HG02623 (cell line): ENCODE measurements at regions not wholly inside any gene's neighbourhood (a gene's known extent, or its start where the extent isn't known, plus 50 kb on each side); places are given as distances from the start of the nearest gene placed in this dataset.
"Not testable (repeated sequence)": the region's sequence is repeated elsewhere in the genome, so short reads cannot be mapped to it uniquely, and the experiment has no call there.

Experiments used
- ATAC-seq: cut with Tn5 transposase; IDR thresholded peaks from one replicate; pipeline ENCODE4 v1.9.1; 2021; ENCODE audit warnings: moderate library complexity; ENCODE audit not compliant: unreplicated experiment

DNA sequence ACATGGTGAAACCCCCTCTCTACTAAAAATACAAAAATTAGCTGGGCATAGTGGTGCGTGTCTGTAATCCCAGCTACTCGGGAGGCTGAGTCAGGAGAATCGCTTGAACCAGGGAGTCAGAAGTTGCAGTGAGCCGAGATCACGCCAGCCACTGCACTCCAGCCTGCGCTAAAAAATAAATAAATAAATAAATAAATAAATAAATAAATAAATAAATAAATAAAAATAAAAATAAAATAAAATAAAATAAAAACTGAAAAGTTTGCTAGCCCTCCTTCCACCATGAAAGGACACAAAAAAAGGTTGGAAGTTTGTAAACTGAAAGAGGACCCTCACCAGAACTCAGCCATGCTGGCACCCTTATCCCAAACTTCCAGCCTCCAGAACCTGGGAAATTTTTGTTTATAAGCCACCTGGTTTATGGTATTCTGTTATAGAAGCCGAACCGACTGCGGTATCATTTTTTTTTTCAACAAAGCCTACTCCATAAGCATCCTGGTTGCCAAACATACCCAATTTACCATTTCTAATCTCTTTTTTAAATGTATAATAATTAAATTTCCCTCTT, 448.2 kb downstream of the SEMA3D start:
- ATAC-seq = no peak

GRCh38 chr7:84735677-84736076, 451.2 kb downstream of the SEMA3D start:
- no peak for ATAC-seq

- no peak for ATAC-seq
These were observed 451.8 kb downstream of the SEMA3D start for GRCh38 chr7:84735011-84735410.

- ATAC-seq = not testable (repeated sequence)
These were observed 452.9 kb downstream of the SEMA3D start for GRCh38 chr7:84733976-84734375.

DNA sequence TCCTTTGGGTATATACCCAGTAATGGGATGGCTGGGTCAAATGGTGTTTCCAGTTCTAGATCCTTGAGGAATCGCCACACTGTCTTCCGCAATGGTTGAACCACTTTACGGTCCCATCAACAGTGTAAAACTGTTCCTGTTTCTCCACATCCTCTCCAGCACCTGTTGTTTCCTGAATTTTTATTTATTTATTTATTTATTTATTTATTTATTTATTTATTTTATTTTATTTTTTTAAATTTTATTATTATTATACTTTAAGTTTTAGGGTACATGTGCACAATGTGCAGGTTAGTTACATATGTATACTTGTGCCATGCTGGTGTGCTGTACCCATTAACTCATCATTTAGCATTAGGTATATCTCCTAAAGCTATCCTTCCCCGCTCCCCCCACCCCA, 456.0 kb downstream of the SEMA3D start:
- not testable (repeated sequence) for ATAC-seq

DNA sequence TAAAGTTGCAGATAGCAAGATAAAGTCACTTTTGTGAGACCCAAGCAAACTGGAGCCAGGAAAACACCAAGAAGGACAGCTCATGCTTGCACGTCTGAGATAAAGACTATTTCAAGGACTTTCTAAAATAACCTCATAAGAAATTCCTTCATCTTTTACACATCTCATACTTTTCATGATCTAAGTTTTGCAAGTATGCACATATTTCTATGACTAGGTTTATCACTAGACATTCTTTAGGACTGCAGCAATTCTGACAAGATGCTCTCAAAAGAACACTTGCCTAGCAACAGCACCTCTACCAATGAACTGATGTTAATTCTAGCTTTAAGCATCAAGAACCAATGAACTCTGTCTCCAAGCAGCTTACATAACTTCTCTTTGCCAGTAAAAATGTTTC, 457.6 kb downstream of the SEMA3D start:
- no peak for ATAC-seq

DNA sequence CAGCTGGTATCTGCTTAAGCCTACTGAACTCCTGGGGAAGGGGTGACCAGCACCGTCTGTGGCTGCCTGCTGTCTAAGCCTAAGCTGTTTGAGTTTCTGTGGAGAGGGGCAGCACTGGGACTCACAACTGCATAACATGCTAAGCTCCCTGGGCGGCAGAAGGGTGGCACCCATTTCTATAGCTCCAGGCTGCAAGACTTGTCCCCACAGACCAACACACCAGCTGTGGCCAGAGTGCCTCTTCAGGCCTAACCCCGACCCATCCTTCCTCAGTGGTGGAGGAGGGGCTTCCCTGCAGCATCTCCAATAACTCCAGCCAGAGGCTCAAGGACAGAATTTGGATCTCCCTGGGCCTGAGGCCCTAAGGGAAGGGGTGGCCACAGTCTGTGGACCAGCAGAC, 464.1 kb downstream of the SEMA3D start:
- ATAC-seq = no peak

DNA sequence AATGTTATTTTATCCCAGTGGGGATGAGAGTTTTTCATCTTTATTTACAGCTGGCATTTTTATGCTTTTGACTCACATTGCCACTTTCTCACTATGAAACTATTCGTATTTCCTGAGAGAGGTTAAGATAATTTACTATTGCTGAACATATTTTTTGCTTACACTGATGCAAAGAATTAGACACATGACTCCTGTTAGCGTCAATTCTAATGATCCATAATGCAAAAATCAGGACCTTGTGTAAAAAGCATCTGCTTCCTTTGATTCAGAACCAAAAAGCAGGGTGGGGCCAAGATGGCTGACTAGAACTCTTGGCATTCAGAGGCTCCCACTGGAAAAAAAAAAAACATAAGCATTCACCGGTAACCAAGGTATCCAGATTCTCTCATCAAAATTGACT, 464.8 kb downstream of the SEMA3D start:
- ATAC-seq = no peak

- ATAC-seq = no peak
These were observed 466.3 kb downstream of the SEMA3D start for GRCh38 chr7:84720456-84721097.

DNA sequence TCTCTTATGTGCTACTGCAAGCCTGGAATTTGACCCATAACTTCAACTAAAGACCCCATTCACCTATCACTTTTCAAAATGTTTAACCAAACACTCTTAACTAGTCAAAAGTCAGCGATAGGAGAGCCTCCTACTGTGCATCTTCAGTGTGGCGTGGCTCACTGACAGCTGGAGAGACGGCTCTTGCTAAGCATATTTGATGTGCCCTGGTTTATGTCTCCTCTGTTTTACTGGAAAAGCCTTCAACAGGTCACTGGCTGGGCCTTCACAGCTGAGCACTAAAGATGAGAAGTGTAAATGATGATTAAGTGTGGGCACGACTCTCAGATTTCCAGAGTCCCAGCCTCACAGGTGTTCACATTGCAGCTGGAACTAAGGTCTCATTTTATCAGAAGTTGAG, 472.1 kb downstream of the SEMA3D start:
- ATAC-seq = no peak

- no peak for ATAC-seq
These were observed 474.3 kb downstream of the SEMA3D start for GRCh38 chr7:84712374-84713121.

DNA sequence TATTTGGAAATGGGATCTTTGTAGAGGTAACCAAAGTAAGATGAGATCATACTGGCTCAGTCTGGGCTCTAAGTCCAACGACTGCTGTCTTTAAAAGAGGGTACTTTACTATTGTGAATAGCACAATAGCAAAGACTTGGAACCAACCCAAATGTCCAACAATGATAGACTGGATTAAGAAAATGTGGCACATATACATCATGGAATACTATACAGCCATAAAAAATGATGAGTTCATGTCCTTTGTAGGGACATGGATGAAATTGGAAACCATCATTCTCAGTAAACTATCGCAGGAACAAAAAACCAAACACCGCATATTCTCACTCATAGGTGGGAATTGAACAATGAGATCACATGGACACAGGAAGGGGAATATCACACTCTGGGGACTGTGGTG, 476.3 kb downstream of the SEMA3D start:
- not testable (repeated sequence) for ATAC-seq

- no peak for ATAC-seq
These were observed 481.1 kb downstream of the SEMA3D start for GRCh38 chr7:84705706-84706105.

DNA sequence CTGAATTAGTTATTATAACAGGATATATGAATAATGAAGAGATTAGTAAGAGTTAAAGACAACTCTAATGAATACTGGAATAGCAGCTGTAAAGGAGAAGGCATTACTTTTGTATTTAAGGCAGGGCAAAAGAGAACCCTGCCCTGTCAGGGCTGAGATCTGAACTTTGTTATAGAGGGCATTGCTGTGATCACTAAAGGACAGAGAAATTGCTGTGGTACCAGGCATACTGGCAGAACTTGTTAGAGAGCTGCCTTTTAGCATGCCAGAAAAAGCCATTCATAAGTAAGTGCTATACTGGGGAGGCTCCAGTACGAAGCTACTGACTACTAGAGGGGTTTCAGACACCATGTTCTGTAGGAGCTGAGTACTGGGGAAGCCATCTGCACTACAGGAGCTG, 481.8 kb downstream of the SEMA3D start:
- ATAC-seq = no peak

GRCh38 chr7:84704380-84704779, 482.5 kb downstream of the SEMA3D start:
- no peak for ATAC-seq

GRCh38 chr7:84701524-84702306, 485.1 kb downstream of the SEMA3D start:
- no peak for ATAC-seq

GRCh38 chr7:84700563-84701370, 486.1 kb downstream of the SEMA3D start:
- no peak for ATAC-seq

GRCh38 chr7:84697506-84697905, 489.4 kb downstream of the SEMA3D start:
- ATAC-seq = no peak

DNA sequence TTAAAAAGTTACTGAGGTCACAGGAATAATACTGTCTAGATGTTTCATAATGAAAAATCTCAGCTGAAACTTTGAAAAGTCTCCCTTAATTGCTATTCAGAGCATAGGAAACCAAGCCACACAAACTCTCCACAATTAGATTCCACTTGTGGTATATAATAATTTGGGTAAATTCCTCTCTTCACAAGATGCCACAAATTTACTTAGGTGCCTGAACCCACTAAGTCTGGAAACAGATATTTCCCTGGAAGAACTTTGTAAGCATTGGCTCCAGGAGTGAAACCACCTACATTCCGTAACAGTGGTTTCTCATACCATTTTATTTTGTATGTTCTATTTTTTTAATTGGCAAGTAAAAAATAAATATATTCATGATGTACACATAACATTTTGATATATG, 493.4 kb downstream of the SEMA3D start:
- ATAC-seq = no peak

- no peak for ATAC-seq
These were observed 494.1 kb upstream of the SEMA3A start for GRCh38 chr7:84688671-84689070.

GRCh38 chr7:84686373-84686772, 491.8 kb upstream of the SEMA3A start:
- no peak for ATAC-seq
